Osteoblast (primary cell): ENCODE measurements at regions not wholly inside any gene's neighbourhood (a gene's known extent, or its start where the extent isn't known, plus 50 kb on each side); places are given as distances from the start of the nearest gene placed in this dataset.
A peak's percentile ranks its signal among the peaks of the same experiment; 100 is the strongest.

Experiments
- DNase-seq: peaks from one replicate; pipeline ENCODE4 v3.0.0; 2011; ENCODE audit warnings: low spot score, mixed read lengths; ENCODE audit not compliant: insufficient read length; ENCODE audit errors: missing footprints
- H2AFZ ChIP-seq: 2 replicates; pipeline ENCODE4 v1.6.0; 2011; ENCODE audit warnings: mild to moderate bottlenecking, low read length
- H3K27ac ChIP-seq: 2 replicates; pipeline ENCODE4 v1.5.1; 2011; ENCODE audit warnings: mild to moderate bottlenecking, low read depth, low read length, moderate library complexity
- H3K27me3 ChIP-seq: 2 replicates; pipeline ENCODE4 v1.6.0; 2012; ENCODE audit warnings: mild to moderate bottlenecking, control low read depth, inconsistent platforms, low read length, moderate library complexity; ENCODE audit not compliant: insufficient read depth
- H3K36me3 ChIP-seq: 2 replicates; pipeline ENCODE4 v1.5.1; 2011; ENCODE audit warnings: mild to moderate bottlenecking, low read length, control low read depth, moderate library complexity; ENCODE audit not compliant: insufficient read depth
- H3K4me1 ChIP-seq: 2 replicates; pipeline ENCODE4 v1.5.1; 2011; ENCODE audit warnings: mild to moderate bottlenecking, low read length, control low read depth, moderate library complexity; ENCODE audit not compliant: insufficient read depth
- H3K4me2 ChIP-seq: 2 replicates; pipeline ENCODE4 v1.6.0; 2011; ENCODE audit warnings: mild to moderate bottlenecking, low read length; ENCODE audit not compliant: insufficient read depth
- H3K4me3 ChIP-seq: fragments of 200-600 bp; sonication (generic); 3 replicates; pipeline ENCODE4 v1.5.1; 2012; ENCODE audit warnings: mild to moderate bottlenecking, low read length, inconsistent platforms; ENCODE audit not compliant: insufficient read depth
- H3K79me2 ChIP-seq: 2 replicates; pipeline ENCODE4 v1.6.0; 2012; ENCODE audit warnings: mild to moderate bottlenecking, low read length, control low read depth, inconsistent platforms; ENCODE audit not compliant: insufficient read depth
- H3K9me3 ChIP-seq: 2 replicates; pipeline ENCODE4 v1.5.1; 2011; ENCODE audit warnings: low read depth, low read length, control low read depth
- H4K20me1 ChIP-seq: 2 replicates; pipeline ENCODE4 v1.6.0; 2012; ENCODE audit warnings: mild to moderate bottlenecking, low read length, control low read depth; ENCODE audit not compliant: insufficient read depth
- CTCF ChIP-seq: IDR thresholded peaks from 2 replicates; pipeline ENCODE4 v1.5.1; 2011; ENCODE audit warnings: mild to moderate bottlenecking, low read depth, low read length, moderate library complexity; ENCODE audit errors: extremely low read depth

- Histone ChIP-seq H3K4me1 (peaks cover 14% of the 10 kb centered on the region), H3K27ac (no peak overlapping the region), H3K79me2 (no peaks in the 10 kb centered on the region), H3K4me3 (no peak overlapping the region), H3K27me3 (no peaks in the 10 kb centered on the region), H3K4me2 (no peak overlapping the region), H3K9me3 (no peaks in the 10 kb centered on the region), H2AFZ (no peak overlapping the region), H4K20me1 (no peaks in the 10 kb centered on the region), H3K36me3 (no peaks in the 10 kb centered on the region)
- no peak for DNase-seq
- TF ChIP-seq CTCF: no peak
Measured at GRCh38 chr1:108056436-108056990, 91.5 kb upstream of the VAV3 start.

DNA sequence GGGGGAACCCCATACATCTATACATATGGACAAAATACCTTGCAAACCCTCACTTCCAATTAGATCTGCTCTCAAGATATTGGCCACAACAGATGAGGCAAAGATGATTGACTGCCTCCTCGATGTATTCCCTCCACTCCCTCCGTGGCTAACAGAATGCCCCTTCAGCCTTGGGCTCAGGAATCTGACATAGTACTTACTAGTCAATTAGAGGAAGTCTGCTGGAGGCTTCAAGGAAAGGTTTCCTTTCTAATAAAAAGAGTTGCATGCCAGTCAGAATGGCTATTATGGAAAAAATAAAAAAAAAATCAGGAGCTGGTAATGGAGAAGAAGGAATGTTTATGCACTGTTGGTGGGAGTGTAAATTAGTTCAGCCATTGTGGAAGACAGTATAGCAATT, 90.4 kb upstream of the VAV3 start:
- no peak overlapping the region for H3K27ac ChIP-seq
- no peak overlapping the region for H3K4me3 ChIP-seq
- no peak overlapping the region for H2AFZ ChIP-seq
- H4K20me1 ChIP-seq: no peaks in the 10 kb centered on the region
- TF ChIP-seq CTCF: no peak
- no peaks in the 10 kb centered on the region for H3K79me2 ChIP-seq
- peaks cover 19% of the 10 kb centered on the region for H3K4me1 ChIP-seq
- no peaks in the 10 kb centered on the region for H3K9me3 ChIP-seq
- H3K36me3 ChIP-seq: no peaks in the 10 kb centered on the region
- no peak overlapping the region for H3K4me2 ChIP-seq
- H3K27me3 ChIP-seq: no peaks in the 10 kb centered on the region
- no peak for DNase-seq

DNA sequence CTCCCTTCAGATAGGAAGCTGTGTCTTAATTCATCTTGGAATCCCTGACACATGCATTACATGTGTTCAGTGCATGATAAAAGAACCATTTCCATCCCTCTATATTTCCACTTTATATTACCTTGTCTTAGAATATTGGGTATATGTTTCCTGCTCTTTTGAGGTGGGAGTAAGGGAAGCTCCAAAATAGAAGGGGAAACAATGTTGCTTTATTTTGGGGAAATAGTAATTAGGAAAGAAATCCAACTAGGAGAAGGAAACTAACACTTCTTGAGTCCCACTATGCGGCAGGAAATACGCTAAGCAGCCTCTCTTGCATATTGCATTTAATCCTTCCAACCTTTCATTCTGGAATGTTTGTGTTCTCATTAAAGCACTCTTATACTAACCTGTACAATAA, 89.4 kb upstream of the VAV3 start:
- DNase-seq: no peak
- Histone ChIP-seq H3K79me2 (no peaks in the 10 kb centered on the region), H3K4me1 (peaks cover 24% of the 10 kb centered on the region), H3K27ac (no peak overlapping the region), H3K27me3 (no peaks in the 10 kb centered on the region), H2AFZ (no peak overlapping the region), H3K9me3 (no peaks in the 10 kb centered on the region), H3K36me3 (no peaks in the 10 kb centered on the region), H4K20me1 (no peaks in the 10 kb centered on the region), H3K4me2 (no peak overlapping the region), H3K4me3 (no peak overlapping the region)
- TF ChIP-seq CTCF: no peak

- Histone ChIP-seq H3K4me3 (no peak overlapping the region), H3K27me3 (no peaks in the 10 kb centered on the region), H3K36me3 (no peaks in the 10 kb centered on the region), H2AFZ (no peak overlapping the region), H3K9me3 (no peaks in the 10 kb centered on the region), H3K4me1 (peaks cover 30% of the 10 kb centered on the region), H3K4me2 (peak overlapping the region; percentile 75), H4K20me1 (no peaks in the 10 kb centered on the region), H3K27ac (peak overlapping the region; percentile 25), H3K79me2 (no peaks in the 10 kb centered on the region)
- no peak for TF ChIP-seq CTCF
- peak; percentile 85 for DNase-seq
Measured at GRCh38 chr1:108053270-108054013, 88.5 kb upstream of the VAV3 start.
